AG09309 (cell line): ENCODE measurements at regions not wholly inside any gene's neighbourhood (a gene's known extent, or its start where the extent isn't known, plus 50 kb on each side); places are given as distances from the start of the nearest gene placed in this dataset.
"Not testable (repeated sequence)": the region's sequence is repeated elsewhere in the genome, so short reads cannot be mapped to it uniquely, and the experiment has no call there.

ENCODE experiments used
- DNase-seq: peaks from one replicate; pipeline ENCODE4 v3.0.0-alpha.2; 2010; ENCODE audit warnings: low read depth
- H3K4me3 ChIP-seq: 2 replicates; pipeline ENCODE4 v1.5.1; 2011; ENCODE audit warnings: mild to moderate bottlenecking, low read depth, low read length, moderate library complexity; ENCODE audit not compliant: control insufficient read depth
- CTCF ChIP-seq: IDR thresholded peaks from 2 replicates; pipeline ENCODE4 v1.5.1; 2011; ENCODE audit warnings: mild to moderate bottlenecking, low read depth, low read length, inconsistent platforms; ENCODE audit not compliant: insufficient read depth, control insufficient read depth; ENCODE audit errors: missing control alignments

- H3K4me3 ChIP-seq: no peak overlapping the region
- TF ChIP-seq CTCF: no peak
- DNase-seq: no peak
These were observed 159.0 kb upstream of the GALNT2 start for GRCh38 chr1:229907884-229908638.

DNA sequence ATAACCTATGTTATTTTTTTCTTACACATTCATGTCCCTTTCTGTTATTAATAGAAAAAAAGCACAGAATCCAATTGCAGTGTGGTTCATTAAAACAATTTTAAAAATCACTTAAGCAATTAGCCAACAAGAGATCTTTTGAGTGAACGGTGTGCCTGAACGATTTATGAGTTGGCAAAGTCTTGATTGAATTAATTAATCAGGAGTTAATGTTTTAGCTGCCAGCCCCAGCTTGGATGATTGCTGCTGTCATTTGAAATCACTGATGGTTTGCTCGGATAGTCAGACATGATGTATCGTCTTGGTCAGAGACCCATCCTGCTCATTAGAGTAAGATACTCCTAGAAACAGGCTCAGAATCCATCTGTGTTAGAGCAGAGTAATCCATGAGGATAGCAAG is 158.3 kb upstream of the GALNT2 start:
- no peak for TF ChIP-seq CTCF
- H3K4me3 ChIP-seq: no peak overlapping the region
- no peak for DNase-seq

GRCh38 chr1:229913489-229913888 is 153.5 kb upstream of the GALNT2 start:
- no peak overlapping the region for H3K4me3 ChIP-seq
- no peak for DNase-seq
- no peak for TF ChIP-seq CTCF

DNA sequence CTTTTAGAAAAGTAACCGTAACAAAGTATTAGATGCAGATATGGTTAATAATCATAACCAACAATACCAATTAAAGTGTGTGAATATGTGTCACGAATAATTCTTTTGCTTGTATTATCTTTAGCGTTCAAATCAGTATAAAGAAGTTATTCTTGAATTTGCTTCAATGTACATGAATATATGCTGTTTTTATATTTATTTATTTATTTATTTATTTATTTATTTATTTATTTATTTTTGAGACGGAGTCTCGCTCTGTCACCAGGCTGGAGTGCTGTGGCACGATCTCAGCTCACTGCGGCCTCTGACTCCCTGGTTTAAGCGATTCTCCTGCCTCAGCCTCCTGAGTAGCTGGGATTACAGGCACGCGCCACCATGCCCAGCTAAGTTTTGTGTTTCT is 147.6 kb upstream of the GALNT2 start:
- H3K4me3 ChIP-seq, DNase-seq: not testable (repeated sequence)

- no peak for TF ChIP-seq CTCF
- no peak overlapping the region for H3K4me3 ChIP-seq
- DNase-seq: no peak
These were observed 146.4 kb upstream of the GALNT2 start for GRCh38 chr1:229920683-229921082.

DNA sequence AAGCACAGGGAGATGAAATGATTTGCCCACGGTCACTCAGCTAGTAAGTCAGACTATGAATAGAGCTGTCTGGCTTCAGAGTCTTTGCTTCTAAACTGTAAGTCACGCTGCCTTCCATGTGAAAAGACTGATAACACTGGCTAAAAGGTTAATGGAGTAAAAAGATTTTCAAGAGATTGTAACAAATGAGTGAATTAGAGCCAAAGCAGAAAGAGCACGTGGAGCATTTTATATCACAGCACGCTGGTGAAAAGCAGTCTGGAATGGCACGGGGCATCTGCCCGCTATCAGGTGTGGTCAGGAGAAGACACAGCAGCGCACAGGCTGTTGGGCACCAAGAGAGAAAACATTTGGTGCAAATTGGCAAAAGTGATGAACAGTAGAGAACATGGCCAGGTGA is 144.8 kb upstream of the GALNT2 start:
- no peak for DNase-seq
- TF ChIP-seq CTCF: no peak
- no peak overlapping the region for H3K4me3 ChIP-seq

GRCh38 chr1:229924639-229925038 is 142.4 kb upstream of the GALNT2 start:
- no peak for DNase-seq
- no peak for TF ChIP-seq CTCF
- H3K4me3 ChIP-seq: no peak overlapping the region
